OCI-LY3 (cell line): ENCODE measurements at regions not wholly inside any gene's neighbourhood (a gene's known extent, or its start where the extent isn't known, plus 50 kb on each side); places are given as distances from the start of the nearest gene placed in this dataset.

Source experiments
- CTCF ChIP-seq: fragments of 200-600, 300-600 bp; sonication (generic); IDR thresholded peaks from 2 replicates; pipeline ENCODE4 v1.5.1; 2014; ENCODE audit warnings: antibody characterized with exemption, low read length, low read depth
- EZH2phosphoT487 ChIP-seq: fragments of 200-600 bp; shearing (Covaris generic); IDR thresholded peaks from 2 replicates; pipeline ENCODE4 v1.6.1; 2018; ENCODE audit warnings: antibody characterized with exemption, mixed run types, low read depth

DNA sequence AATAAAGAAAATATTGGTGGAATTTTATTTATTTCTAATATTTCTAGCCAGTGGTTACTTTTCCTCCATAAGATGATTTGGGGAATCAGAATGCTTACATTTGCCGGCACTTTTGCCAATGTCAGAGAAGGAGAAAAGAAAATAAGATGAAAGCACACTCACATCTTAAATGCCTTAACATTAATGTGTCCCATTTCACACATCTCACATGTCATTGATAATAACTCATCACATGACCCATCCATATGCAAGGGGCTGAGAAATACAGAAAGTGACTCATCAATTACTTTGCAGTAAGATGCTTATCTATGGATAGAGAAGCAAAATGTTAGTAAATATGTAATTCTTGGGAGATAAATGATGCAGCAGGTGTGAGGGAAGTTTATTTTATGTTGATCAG lies 1531.0 kb downstream of the PCDH7 start:
- TF ChIP-seq CTCF (no peak), EZH2phosphoT487 (no peak)
